Body of pancreas (tissue), 4 donors: ENCODE measurements at regions not wholly inside any gene's neighbourhood (a gene's known extent, or its start where the extent isn't known, plus 50 kb on each side); places are given as distances from the start of the nearest gene placed in this dataset.

Experiments
- CTCF ChIP-seq, 7 experiments: fragments of 450-650 bp in 4 of 7; fragments of 200-600 bp in 3 of 7; sonication (generic) in 3 of 7; IDR thresholded peaks; one replicate each; pipeline ENCODE4 v1.5.1; 2016 to 2019; ENCODE audit warnings: antibody characterized with exemption in 7 of 7
- POLR2A ChIP-seq, 3 donors: fragments of 450-650 bp; IDR thresholded peaks; one replicate each; pipeline ENCODE4 v1.6.1; 2016; ENCODE audit warnings: antibody characterized with exemption in 3 of 3, mild to moderate bottlenecking in 2 of 3

GRCh38 chr11:114762408-114762807, 84.1 kb downstream of the NXPE2 start:
- peak; percentile 18 to 63 (median 55) for TF ChIP-seq CTCF (IDR thresholded peaks at IDR 0.05)
- TF ChIP-seq POLR2A (IDR thresholded peaks at IDR 0.05): no peak
